Activated CD8-positive, alpha-beta memory T cell treated with anti-CD3 and anti-CD28 coated beads for 36 hours (primary cell): ENCODE measurements at regions not wholly inside any gene's neighbourhood (a gene's known extent, or its start where the extent isn't known, plus 50 kb on each side); places are given as distances from the start of the nearest gene placed in this dataset.

ENCODE experiments used
- CTCF ChIA-PET: fragments of 350-600 bp; sonication (Branson Sonifier 250); formaldehyde crosslinking; loops from one replicate; lab custom pipeline; 2021; ENCODE audit warnings: antibody characterized with exemption; lab: Charles Lee
- POLR2A ChIA-PET: fragments of 350-600 bp; sonication (Branson Sonifier 250); formaldehyde crosslinking; loops from one replicate; lab custom pipeline; 2021; ENCODE audit warnings: antibody characterized with exemption; lab: Charles Lee

- ChIA-PET CTCF (no interaction called here), POLR2A (no interaction called here)
Measured at GRCh38 chr14:104389326-104390220, 190.0 kb upstream of the C14orf180 start.

DNA sequence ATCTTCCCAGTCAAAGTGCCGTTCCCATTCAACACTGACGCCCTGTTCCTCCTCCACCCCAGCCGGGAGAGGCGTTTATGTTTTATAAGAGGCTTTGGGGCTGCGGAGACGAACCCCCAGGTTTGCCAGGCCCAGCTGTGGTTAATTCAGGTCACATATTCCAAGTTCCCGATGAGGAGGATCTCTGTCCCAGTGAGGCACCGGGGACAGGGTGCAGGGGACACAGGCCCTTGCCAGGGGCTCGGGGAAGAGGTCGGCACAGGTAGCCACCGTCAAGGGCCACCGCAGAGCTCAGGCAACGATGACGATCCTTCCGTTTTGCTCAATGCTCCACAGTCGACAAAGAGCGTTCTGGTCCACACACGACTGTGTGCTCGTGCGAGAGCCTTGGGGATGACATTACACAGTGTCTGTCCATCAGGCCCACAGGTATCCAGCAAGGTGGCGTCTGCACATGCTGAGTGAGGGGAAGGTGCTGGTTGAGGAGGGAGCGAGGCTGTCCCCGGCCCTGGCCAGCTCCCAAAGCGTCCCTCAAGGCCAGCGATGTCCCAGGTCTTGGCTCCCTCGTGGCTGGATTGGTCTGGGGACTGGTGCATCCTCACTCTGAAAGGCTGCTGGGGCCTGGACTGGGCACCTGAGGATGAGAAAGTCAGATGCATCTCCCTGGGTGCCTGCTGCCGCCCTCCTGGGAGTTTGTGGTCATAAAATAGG is 189.2 kb upstream of the C14orf180 start:
- ChIA-PET CTCF (no interaction called here), POLR2A (no interaction called here)

- ChIA-PET POLR2A (no interaction called here), CTCF (no interaction called here)
Measured at GRCh38 chr14:104390941-104391901, 188.3 kb upstream of the C14orf180 start.

DNA sequence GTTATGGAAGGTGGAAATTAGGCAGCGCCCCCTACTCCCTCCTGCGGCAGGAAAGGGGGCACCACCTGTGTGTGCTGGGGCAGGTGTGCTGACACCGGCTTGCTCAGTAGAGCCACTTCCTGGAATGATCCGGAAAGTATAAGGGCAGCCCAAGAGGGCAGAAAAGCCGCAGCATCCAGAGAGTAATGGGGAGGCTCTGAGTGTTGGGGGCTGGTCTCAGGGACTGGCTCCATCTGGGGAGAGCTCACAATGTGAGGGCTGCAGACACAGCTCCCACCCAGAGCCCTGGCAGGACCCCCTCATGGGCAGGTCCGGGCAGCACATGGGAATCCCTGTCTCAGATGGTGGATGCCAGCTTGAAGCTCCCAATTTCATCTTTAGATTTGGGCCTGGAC is 187.6 kb upstream of the C14orf180 start:
- CTCF ChIA-PET = no interaction called here

GRCh38 chr14:104392396-104393198 is 187.0 kb upstream of the C14orf180 start:
- POLR2A ChIA-PET = interaction anchor here (0.6 kb wide), 1 partner anchor 788 kb away, joined by 3 read pairs; no protein-coding TSS in a partner anchor
- CTCF ChIA-PET = no interaction called here

More for the DNA sequence above, 187.6 kb upstream of the C14orf180 start:
- POLR2A ChIA-PET = no interaction called here

DNA sequence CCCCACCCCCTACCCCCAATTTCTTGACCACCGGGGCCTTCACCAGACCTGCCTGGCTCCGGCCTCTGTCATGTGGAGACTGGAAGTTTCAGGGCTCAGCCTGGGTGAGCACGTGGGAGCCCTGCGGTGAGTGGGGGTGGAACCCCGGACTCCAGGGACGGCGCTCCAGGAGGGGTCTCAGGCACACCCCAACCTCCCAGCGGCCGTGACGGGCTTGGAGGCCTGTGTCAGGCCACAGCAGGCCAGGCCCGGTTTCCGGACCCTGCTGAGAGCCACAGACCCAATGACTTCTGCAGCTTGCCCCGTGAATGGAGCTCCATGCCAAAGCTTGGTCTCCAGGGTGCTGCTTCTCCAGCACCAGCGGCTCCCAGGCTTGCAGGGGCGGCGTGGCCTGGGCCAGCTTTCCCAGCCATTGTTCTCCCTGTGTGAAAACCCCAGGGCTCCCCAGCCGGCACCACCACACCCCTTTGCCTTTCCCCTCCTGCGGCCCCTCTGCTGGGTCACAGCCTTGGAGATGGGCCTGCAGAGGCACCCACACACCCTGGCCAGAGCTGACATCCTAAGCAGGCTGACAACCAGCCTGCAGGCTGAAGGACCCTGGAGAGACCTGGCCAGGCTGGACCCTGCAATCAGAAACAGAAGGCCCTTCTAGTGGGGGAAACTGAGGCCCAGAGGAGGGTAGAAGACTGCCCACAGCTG is 186.2 kb upstream of the C14orf180 start:
- POLR2A ChIA-PET = no interaction called here

GRCh38 chr14:104393898-104394381 is 185.6 kb upstream of the C14orf180 start:
- ChIA-PET CTCF (no interaction called here), POLR2A (no interaction called here)

More for the DNA sequence above, 186.2 kb upstream of the C14orf180 start:
- CTCF ChIA-PET = no interaction called here

DNA sequence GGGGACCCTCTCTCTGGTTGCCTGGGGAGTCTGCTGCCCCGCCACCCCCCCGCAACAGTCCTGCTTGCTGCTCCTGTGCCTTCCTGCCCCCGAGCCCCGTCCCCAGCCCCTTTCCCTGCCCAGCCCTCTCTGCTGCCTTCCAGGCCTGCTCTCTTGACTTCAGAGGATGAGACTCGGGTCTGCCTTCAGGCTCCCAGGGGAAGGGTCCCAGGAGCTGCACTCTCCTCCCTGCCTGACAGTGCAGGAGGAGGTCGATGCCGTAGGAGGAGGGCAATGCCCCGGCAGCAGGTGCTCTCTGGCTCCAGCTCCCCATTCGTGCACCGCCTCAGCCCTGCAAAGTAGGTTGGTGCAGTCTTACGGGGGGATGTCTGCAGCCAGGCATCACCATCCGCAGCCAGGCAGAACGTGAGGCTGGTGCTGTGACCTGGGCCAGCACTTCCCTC is 185.1 kb upstream of the C14orf180 start:
- CTCF ChIA-PET = no interaction called here
- POLR2A ChIA-PET = no interaction called here

GRCh38 chr14:104395276-104395675 is 184.3 kb upstream of the C14orf180 start:
- CTCF ChIA-PET = no interaction called here
- POLR2A ChIA-PET = no interaction called here

GRCh38 chr14:104395941-104396681 is 183.5 kb upstream of the C14orf180 start:
- POLR2A ChIA-PET = no interaction called here
- CTCF ChIA-PET = no interaction called here

- POLR2A ChIA-PET = no interaction called here
- CTCF ChIA-PET = no interaction called here
Measured at GRCh38 chr14:104396682-104397470, 182.7 kb upstream of the C14orf180 start.

DNA sequence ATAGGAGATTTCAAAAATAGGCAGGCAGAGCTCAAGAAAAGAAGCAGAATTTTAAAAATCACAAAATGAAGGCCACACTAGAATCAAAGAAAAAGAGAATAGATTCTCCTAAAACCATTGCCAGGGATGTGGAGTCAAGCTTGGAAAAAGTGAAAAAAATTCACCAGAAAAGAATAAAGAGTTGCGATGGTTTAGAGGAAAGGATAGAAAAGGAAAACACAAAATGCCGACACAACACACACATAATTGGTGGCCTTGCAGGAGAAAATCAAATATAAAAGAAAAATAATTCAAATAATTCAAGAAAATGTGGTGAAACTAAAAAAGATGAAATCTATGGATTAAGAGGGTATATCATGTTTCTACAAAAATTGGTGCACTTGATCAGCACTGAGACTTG is 181.6 kb upstream of the C14orf180 start:
- POLR2A ChIA-PET = no interaction called here
- CTCF ChIA-PET = no interaction called here

DNA sequence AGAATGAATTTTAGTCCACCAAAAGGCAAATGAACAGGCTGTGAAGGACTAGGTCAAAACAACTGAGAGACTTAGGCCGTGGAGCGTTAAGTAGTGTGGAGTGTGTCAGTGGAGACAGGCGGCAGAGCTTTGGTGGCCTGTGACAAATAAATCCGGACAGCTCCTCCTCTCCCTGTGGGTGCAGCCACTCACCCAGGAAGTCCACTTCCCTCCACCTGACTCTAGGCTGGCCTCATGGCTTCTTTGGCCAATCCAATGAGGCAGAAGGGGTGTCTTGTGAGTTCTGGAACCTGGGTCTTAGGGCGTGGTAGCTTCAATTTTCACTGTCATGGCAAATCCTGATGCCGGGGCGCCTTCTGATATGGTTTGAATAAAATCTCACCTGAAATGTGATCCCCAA is 180.9 kb upstream of the C14orf180 start:
- CTCF ChIA-PET = no interaction called here
- POLR2A ChIA-PET = no interaction called here

GRCh38 chr14:104399432-104400155 is 180.0 kb upstream of the C14orf180 start:
- CTCF ChIA-PET = no interaction called here
- POLR2A ChIA-PET = interaction anchor here (0.5 kb wide), 1 partner anchor 140 kb away, joined by 4 read pairs; no protein-coding TSS in a partner anchor

GRCh38 chr14:104400355-104400754 is 179.2 kb upstream of the C14orf180 start:
- POLR2A ChIA-PET = no interaction called here
- CTCF ChIA-PET = no interaction called here

- ChIA-PET CTCF (no interaction called here), POLR2A (no interaction called here)
Measured at GRCh38 chr14:104401785-104402184, 177.8 kb upstream of the C14orf180 start.
